HFFc6 (cell line): ENCODE measurements at regions not wholly inside any gene's neighbourhood (a gene's known extent, or its start where the extent isn't known, plus 50 kb on each side); places are given as distances from the start of the nearest gene placed in this dataset.
"Not testable (repeated sequence)": the region's sequence is repeated elsewhere in the genome, so short reads cannot be mapped to it uniquely, and the experiment has no call there.

Experiments used
- DNase-seq: peaks from one replicate; pipeline ENCODE4 v3.0.0-alpha.2; 2018
- H3K27ac Mint-ChIP-seq: 2 replicates; pipeline ENCODE4 v1.8.0; 2020; ENCODE audit warnings: mild to moderate bottlenecking, mixed read lengths
- H3K27me3 Mint-ChIP-seq: 2 replicates; pipeline ENCODE4 v1.8.0; 2021; ENCODE audit warnings: mild to moderate bottlenecking, moderate library complexity, mixed read lengths; ENCODE audit not compliant: insufficient read depth
- H3K36me3 Mint-ChIP-seq: 2 replicates; pipeline ENCODE4 v1.8.0; 2021; ENCODE audit warnings: low read depth, mixed read lengths
- H3K4me1 Mint-ChIP-seq: 2 replicates; pipeline ENCODE4 v1.8.0; 2020; ENCODE audit warnings: low read depth, mixed read lengths
- H3K4me3 Mint-ChIP-seq: 2 replicates; pipeline ENCODE4 v1.8.0; 2020; ENCODE audit warnings: mild to moderate bottlenecking, moderate library complexity, mixed read lengths
- H3K9me3 Mint-ChIP-seq: 2 replicates; pipeline ENCODE4 v1.8.0; 2020; ENCODE audit warnings: mild to moderate bottlenecking, mixed read lengths
- CTCF ChIP-seq: fragments of 200-600 bp; sonication (generic); IDR thresholded peaks from 2 replicates; pipeline ENCODE4 v1.5.0; 2021; ENCODE audit warnings: antibody characterized with exemption, mild to moderate bottlenecking

DNA sequence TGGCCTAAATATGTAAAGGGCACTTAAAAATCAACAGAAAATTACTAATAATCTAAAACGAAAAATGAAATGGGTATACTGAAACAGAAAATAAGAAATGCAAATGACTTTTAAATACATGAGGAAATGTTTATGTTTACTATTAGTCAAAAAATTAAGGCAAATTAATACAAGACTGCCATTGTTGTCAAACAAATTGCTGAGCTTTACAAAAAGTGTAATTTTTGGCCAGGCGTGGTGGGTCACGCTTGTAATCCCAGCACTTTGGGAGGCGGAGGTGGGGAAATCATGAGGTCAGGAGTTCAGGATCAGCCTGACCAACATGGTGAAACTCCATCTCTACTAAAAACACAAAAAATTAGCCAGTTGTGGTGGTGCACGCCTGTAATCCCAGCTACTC, 343.9 kb upstream of the SGO1 start:
- H3K4me3 Mint-ChIP-seq: no peak overlapping the region
- no peak for DNase-seq
- no peak for TF ChIP-seq CTCF
- H3K27ac Mint-ChIP-seq: no peak overlapping the region
- no peaks in the 10 kb centered on the region for H3K36me3 Mint-ChIP-seq
- peaks cover 19% of the 10 kb centered on the region for H3K4me1 Mint-ChIP-seq
- H3K9me3 Mint-ChIP-seq: no peaks in the 10 kb centered on the region
- H3K27me3 Mint-ChIP-seq: no peaks in the 10 kb centered on the region

- Mint-ChIP-seq H3K36me3 (no peaks in the 10 kb centered on the region), H3K9me3 (no peaks in the 10 kb centered on the region), H3K4me3 (no peak overlapping the region), H3K4me1 (peaks cover 19% of the 10 kb centered on the region), H3K27ac (no peak overlapping the region), H3K27me3 (no peaks in the 10 kb centered on the region)
- no peak for TF ChIP-seq CTCF
- DNase-seq: no peak
Observed at GRCh38 chr3:20528180-20528770, 342.3 kb upstream of the SGO1 start.

- Mint-ChIP-seq H3K4me3 (no peak overlapping the region), H3K4me1 (peaks cover 19% of the 10 kb centered on the region), H3K36me3 (no peaks in the 10 kb centered on the region), H3K27me3 (no peaks in the 10 kb centered on the region), H3K9me3 (no peaks in the 10 kb centered on the region), H3K27ac (no peak overlapping the region)
- DNase-seq: no peak
- TF ChIP-seq CTCF: no peak
Observed at GRCh38 chr3:20527368-20527767, 341.4 kb upstream of the SGO1 start.

DNA sequence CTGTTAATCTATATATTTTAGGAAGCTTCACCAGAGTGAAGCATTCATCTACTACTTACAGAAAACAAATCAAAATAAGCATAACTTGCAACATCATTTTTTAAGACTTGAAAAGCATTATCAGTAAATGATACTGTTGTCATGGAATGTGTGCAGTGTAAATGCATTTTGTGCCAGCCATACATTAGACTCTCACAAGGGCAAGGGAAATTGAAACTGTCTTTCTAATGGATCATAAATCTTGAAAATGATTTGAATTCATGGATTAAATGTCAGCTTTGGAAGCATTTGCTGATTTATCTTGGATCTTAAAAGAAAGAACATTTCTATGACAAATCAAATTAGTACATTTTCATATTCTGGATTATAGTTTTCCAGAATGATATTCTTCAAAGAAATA, 338.3 kb upstream of the SGO1 start:
- Mint-ChIP-seq H3K27me3 (no peaks in the 10 kb centered on the region), H3K4me1 (peaks cover 18% of the 10 kb centered on the region), H3K4me3 (no peak overlapping the region), H3K36me3 (peaks cover 11% of the 10 kb centered on the region), H3K27ac (no peak overlapping the region), H3K9me3 (peaks cover 12% of the 10 kb centered on the region; the same call in 1 of the 2 replicates)
- no peak for TF ChIP-seq CTCF
- no peak for DNase-seq

- H3K27me3 Mint-ChIP-seq: no peaks in the 10 kb centered on the region
Observed at GRCh38 chr3:20523293-20523692, 337.3 kb upstream of the SGO1 start.

GRCh38 chr3:20517316-20517715, 331.3 kb upstream of the SGO1 start:
- peaks cover 11% of the 10 kb centered on the region for H3K36me3 Mint-ChIP-seq
- H3K4me1 Mint-ChIP-seq, H3K27ac Mint-ChIP-seq, H3K4me3 Mint-ChIP-seq, H3K27me3 Mint-ChIP-seq, DNase-seq: not testable (repeated sequence)
- peaks cover 12% of the 10 kb centered on the region; the same call in 1 of the 2 replicates for H3K9me3 Mint-ChIP-seq

More at GRCh38 chr3:20523293-20523692, 337.3 kb upstream of the SGO1 start:
- H3K27ac Mint-ChIP-seq: no peak overlapping the region
- no peak for DNase-seq
- no peak overlapping the region for H3K4me3 Mint-ChIP-seq
- H3K9me3 Mint-ChIP-seq: peaks cover 12% of the 10 kb centered on the region; the same call in 1 of the 2 replicates
- peaks cover 7% of the 10 kb centered on the region for H3K4me1 Mint-ChIP-seq
- TF ChIP-seq CTCF: no peak
- H3K36me3 Mint-ChIP-seq: peaks cover 11% of the 10 kb centered on the region
